ENCODE measurements at regions not wholly inside any gene's neighbourhood (a gene's known extent, or its start where the extent isn't known, plus 50 kb on each side); places are given as distances from the start of the nearest gene placed in this dataset.

DNA sequence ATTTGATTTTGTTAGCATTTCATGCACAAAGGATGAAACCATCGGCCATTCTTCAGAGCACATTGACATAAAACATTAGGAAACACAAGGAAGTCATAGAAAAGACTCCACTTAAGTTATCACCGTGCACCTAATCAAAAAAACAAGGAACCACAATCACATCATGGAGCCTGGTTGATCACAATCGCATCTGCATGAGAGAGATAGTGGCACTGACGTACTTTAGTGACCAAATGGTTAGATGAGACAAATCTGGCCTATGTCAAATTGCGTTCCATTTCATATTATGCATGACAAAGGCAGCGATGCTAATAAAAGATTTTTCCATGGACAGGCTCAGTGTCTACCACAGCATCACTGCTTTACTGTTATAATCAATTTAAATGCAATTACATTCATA is 571.8 kb upstream of the ADGRL2 start:
- no peak overlapping the region for H2AFZ ChIP-seq (ENCODE audit: low read depth, low read length)
- H3K9ac ChIP-seq (ENCODE audit: low read length), result no peak overlapping the region

DNA sequence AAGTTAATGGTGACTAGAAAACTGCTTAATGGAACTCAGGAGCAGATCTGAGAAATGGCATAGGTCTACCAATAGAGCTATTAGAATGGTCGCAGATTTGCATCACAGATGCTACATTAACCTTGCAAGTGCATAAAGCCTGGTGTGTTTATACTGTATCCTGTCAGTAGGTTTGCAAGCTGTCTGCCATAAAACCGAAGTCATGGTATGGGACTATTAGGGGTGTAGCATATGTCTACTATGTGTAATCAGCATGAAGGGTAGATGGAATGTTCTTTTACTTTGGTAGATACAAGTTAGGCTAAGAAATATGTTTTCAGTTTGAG is 574.2 kb upstream of the ADGRL2 start:
- no peak for TF ChIP-seq MXI1 (conservative IDR thresholded peaks at IDR 0.05; ENCODE audit: poor library complexity, severe bottlenecking)
- TF ChIP-seq, protein P1, sequence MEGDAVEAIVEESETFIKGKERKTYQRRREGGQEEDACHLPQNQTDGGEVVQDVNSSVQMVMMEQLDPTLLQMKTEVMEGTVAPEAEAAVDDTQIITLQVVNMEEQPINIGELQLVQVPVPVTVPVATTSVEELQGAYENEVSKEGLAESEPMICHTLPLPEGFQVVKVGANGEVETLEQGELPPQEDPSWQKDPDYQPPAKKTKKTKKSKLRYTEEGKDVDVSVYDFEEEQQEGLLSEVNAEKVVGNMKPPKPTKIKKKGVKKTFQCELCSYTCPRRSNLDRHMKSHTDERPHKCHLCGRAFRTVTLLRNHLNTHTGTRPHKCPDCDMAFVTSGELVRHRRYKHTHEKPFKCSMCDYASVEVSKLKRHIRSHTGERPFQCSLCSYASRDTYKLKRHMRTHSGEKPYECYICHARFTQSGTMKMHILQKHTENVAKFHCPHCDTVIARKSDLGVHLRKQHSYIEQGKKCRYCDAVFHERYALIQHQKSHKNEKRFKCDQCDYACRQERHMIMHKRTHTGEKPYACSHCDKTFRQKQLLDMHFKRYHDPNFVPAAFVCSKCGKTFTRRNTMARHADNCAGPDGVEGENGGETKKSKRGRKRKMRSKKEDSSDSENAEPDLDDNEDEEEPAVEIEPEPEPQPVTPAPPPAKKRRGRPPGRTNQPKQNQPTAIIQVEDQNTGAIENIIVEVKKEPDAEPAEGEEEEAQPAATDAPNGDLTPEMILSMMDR (IDR thresholded peaks at IDR 0.05; ENCODE audit: poor library complexity, severe bottlenecking), result no peak
- no peak for TF ChIP-seq RAD21 (conservative IDR thresholded peaks at IDR 0.05)
- peak; percentile 58 for TF ChIP-seq EP300 (conservative IDR thresholded peaks at IDR 0.05; ENCODE audit: poor library complexity, severe bottlenecking)
- no peak for TF ChIP-seq TAF1 (IDR thresholded peaks at IDR 0.05; ENCODE audit: low read depth)
- TF ChIP-seq, protein P2, sequence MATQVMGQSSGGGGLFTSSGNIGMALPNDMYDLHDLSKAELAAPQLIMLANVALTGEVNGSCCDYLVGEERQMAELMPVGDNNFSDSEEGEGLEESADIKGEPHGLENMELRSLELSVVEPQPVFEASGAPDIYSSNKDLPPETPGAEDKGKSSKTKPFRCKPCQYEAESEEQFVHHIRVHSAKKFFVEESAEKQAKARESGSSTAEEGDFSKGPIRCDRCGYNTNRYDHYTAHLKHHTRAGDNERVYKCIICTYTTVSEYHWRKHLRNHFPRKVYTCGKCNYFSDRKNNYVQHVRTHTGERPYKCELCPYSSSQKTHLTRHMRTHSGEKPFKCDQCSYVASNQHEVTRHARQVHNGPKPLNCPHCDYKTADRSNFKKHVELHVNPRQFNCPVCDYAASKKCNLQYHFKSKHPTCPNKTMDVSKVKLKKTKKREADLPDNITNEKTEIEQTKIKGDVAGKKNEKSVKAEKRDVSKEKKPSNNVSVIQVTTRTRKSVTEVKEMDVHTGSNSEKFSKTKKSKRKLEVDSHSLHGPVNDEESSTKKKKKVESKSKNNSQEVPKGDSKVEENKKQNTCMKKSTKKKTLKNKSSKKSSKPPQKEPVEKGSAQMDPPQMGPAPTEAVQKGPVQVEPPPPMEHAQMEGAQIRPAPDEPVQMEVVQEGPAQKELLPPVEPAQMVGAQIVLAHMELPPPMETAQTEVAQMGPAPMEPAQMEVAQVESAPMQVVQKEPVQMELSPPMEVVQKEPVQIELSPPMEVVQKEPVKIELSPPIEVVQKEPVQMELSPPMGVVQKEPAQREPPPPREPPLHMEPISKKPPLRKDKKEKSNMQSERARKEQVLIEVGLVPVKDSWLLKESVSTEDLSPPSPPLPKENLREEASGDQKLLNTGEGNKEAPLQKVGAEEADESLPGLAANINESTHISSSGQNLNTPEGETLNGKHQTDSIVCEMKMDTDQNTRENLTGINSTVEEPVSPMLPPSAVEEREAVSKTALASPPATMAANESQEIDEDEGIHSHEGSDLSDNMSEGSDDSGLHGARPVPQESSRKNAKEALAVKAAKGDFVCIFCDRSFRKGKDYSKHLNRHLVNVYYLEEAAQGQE (IDR thresholded peaks at IDR 0.05; ENCODE audit: borderline replicate concordance), result no peak
- no peak for TF ChIP-seq EZH2 (IDR thresholded peaks at IDR 0.05; ENCODE audit: borderline replicate concordance, insufficient read depth, low read length, poor library complexity, severe bottlenecking)
- no peak for TF ChIP-seq SMC3 (conservative IDR thresholded peaks at IDR 0.05; ENCODE audit: poor library complexity)
- peak; percentile 58 for TF ChIP-seq POLR2AphosphoS5 (IDR thresholded peaks at IDR 0.05)
- Histone ChIP-seq H3K27ac (ENCODE audit: low read length) (peak overlapping the region; percentile 26), H3K4me2 (ENCODE audit: low read length) (no peak overlapping the region), H3K27me3 (ENCODE audit: insufficient read depth, low read depth, low read length) (no peaks in the 10 kb centered on the region), H3K9me3 (ENCODE audit: low read length) (no peaks in the 10 kb centered on the region), H3F3A (ENCODE audit: insufficient read depth, low read length, poor library complexity, severe bottlenecking) (no peaks in the 10 kb centered on the region), H4K20me1 (ENCODE audit: insufficient read depth) (no peaks in the 10 kb centered on the region), H2AFZ (ENCODE audit: low read depth, low read length) (no peak overlapping the region), H3K4me3 (ENCODE audit: low read length) (peak overlapping the region; percentile 14), H3K79me2 (replicated peaks; ENCODE audit: insufficient read depth, low read length) (no peaks in the 10 kb centered on the region), H3K9ac (ENCODE audit: low read length) (no peak overlapping the region), H3K9me2 (ENCODE audit: insufficient read depth, low read length) (no peaks in the 10 kb centered on the region), H3K36me3 (ENCODE audit: insufficient read depth, low read length) (no peaks in the 10 kb centered on the region)

More for the DNA sequence above, 571.8 kb upstream of the ADGRL2 start:
- Histone ChIP-seq H3K79me2 (replicated peaks; ENCODE audit: insufficient read depth, low read length) (no peaks in the 10 kb centered on the region), H3K27me3 (ENCODE audit: insufficient read depth, low read depth, low read length) (no peaks in the 10 kb centered on the region), H3F3A (ENCODE audit: insufficient read depth, low read length, poor library complexity, severe bottlenecking) (no peaks in the 10 kb centered on the region), H3K4me2 (ENCODE audit: low read length) (no peak overlapping the region), H3K9me2 (ENCODE audit: insufficient read depth, low read length) (no peaks in the 10 kb centered on the region), H4K20me1 (ENCODE audit: insufficient read depth) (no peaks in the 10 kb centered on the region), H3K9me3 (ENCODE audit: low read length) (no peaks in the 10 kb centered on the region), H3K36me3 (ENCODE audit: insufficient read depth, low read length) (no peaks in the 10 kb centered on the region), H3K4me3 (ENCODE audit: low read length) (no peak overlapping the region), H3K27ac (ENCODE audit: low read length) (no peak overlapping the region)
- TF ChIP-seq EP300 (conservative IDR thresholded peaks at IDR 0.05; ENCODE audit: poor library complexity, severe bottlenecking), result no peak
- TF ChIP-seq SMC3 (conservative IDR thresholded peaks at IDR 0.05; ENCODE audit: poor library complexity), result no peak
- TF ChIP-seq, protein P2 (IDR thresholded peaks at IDR 0.05; ENCODE audit: borderline replicate concordance), result no peak
- TF ChIP-seq EZH2 (IDR thresholded peaks at IDR 0.05; ENCODE audit: borderline replicate concordance, insufficient read depth, low read length, poor library complexity, severe bottlenecking), result no peak
- no peak for TF ChIP-seq TAF1 (IDR thresholded peaks at IDR 0.05; ENCODE audit: low read depth)
- no peak for TF ChIP-seq RAD21 (conservative IDR thresholded peaks at IDR 0.05)
- TF ChIP-seq, protein P1 (IDR thresholded peaks at IDR 0.05; ENCODE audit: poor library complexity, severe bottlenecking), result no peak

Measured in neural cell (in vitro differentiated cells).